ENCODE measurements at regions not wholly inside any gene's neighbourhood (a gene's known extent, or its start where the extent isn't known, plus 50 kb on each side); places are given as distances from the start of the nearest gene placed in this dataset.
"Not testable (repeated sequence)": the region's sequence is repeated elsewhere in the genome, so short reads cannot be mapped to it uniquely, and the experiment has no call there.

DNA sequence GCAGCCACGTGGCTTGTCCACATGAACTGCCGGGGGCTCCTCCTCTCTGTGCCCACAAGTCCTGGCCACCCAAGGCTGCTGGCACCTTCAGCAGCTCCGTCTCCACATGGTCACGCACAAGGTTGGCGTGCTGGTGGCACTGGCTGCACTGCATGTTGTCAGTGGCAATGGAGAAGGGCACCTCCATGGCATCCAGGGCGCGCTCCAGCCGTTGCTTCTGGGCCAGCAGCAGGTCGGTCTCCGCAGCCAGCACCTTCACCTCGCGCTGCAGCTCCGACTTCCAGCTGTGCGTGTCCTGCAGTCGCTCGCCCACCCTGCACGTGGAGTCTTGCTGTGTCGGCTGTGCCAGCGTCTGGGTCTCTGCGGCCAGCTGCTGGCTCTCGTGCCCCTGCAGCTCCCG, 1448.4 kb upstream of the TPTE start:
- TF ChIP-seq POLR2AphosphoS5 (IDR thresholded peaks at IDR 0.05; ENCODE audit: insufficient read depth in 1 of 2, low read depth in 1 of 2), result not testable (repeated sequence)
- TF ChIP-seq, protein P1, sequence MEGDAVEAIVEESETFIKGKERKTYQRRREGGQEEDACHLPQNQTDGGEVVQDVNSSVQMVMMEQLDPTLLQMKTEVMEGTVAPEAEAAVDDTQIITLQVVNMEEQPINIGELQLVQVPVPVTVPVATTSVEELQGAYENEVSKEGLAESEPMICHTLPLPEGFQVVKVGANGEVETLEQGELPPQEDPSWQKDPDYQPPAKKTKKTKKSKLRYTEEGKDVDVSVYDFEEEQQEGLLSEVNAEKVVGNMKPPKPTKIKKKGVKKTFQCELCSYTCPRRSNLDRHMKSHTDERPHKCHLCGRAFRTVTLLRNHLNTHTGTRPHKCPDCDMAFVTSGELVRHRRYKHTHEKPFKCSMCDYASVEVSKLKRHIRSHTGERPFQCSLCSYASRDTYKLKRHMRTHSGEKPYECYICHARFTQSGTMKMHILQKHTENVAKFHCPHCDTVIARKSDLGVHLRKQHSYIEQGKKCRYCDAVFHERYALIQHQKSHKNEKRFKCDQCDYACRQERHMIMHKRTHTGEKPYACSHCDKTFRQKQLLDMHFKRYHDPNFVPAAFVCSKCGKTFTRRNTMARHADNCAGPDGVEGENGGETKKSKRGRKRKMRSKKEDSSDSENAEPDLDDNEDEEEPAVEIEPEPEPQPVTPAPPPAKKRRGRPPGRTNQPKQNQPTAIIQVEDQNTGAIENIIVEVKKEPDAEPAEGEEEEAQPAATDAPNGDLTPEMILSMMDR (IDR thresholded peaks at IDR 0.05), result not testable (repeated sequence)

Measured in vagina (tissue), 2 donors.